ENCODE measurements at regions not wholly inside any gene's neighbourhood (a gene's known extent, or its start where the extent isn't known, plus 50 kb on each side); places are given as distances from the start of the nearest gene placed in this dataset.
"Not testable (repeated sequence)": the region's sequence is repeated elsewhere in the genome, so short reads cannot be mapped to it uniquely, and the experiment has no call there.

GRCh38 chr10:50992972-50993766 lies 81.1 kb upstream of the PRKG1 start:
- in situ Hi-C loops (cut with MboI; ENCODE audit: low pct_unique_long_range_greater_than_20kb, low sequenced_read_pairs) = no loop called here
- DNase-seq = no peak

DNA sequence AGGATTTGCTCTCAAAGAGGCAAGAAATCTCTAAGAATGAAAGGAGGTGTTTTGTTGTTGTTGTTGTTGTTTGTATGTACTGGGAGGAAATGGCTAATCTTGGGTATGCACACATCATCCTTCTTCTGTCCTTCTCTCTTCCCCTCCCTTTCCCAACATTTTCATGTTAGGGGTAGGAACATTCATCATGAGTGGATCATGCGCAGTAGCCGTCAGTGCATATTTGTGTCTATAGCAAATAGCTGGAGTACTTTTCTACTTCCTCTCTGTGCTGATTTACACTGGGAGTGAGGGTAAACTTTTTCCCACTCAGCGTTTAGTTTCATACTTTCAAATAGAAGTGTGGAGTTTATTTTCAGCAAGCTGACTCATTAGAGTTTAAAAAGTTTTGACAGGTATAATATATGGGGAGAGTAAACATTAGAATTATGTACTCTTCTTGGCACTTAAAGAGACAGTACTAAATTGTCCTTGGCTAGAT lies 80.5 kb upstream of the PRKG1 start:
- in situ Hi-C loops (cut with MboI; ENCODE audit: low pct_unique_long_range_greater_than_20kb, low sequenced_read_pairs) = no loop called here
- DNase-seq = no peak

GRCh38 chr10:50997461-50997860 lies 76.8 kb upstream of the PRKG1 start:
- in situ Hi-C loops (cut with MboI; ENCODE audit: low pct_unique_long_range_greater_than_20kb, low sequenced_read_pairs) = no loop called here

GRCh38 chr10:50999163-50999562 lies 75.1 kb upstream of the PRKG1 start:
- in situ Hi-C loops (cut with MboI; ENCODE audit: low pct_unique_long_range_greater_than_20kb, low sequenced_read_pairs) = no loop called here
- DNase-seq = no peak

More at GRCh38 chr10:50997461-50997860, 76.8 kb upstream of the PRKG1 start:
- no peak for DNase-seq

DNA sequence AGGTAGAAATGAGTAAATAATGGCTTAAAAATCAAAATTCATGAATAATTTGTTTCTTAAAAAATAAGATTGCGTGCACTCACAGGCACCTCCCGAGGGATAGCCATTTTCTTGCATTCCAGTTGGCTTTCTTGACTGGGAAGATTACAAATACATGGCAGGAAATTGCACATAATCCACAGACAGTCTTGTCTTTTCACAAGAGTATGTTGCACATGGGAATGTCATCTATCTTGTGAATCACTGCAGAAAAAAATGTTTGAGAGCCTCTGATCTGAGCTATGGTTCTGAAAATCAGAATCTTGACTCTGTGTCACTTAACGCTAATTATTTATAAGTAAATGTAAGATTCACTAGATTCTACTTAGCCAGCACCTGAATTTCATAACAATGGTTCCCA lies 74.1 kb upstream of the PRKG1 start:
- DNase-seq = no peak
- in situ Hi-C loops (cut with MboI; ENCODE audit: low pct_unique_long_range_greater_than_20kb, low sequenced_read_pairs) = no loop called here

DNA sequence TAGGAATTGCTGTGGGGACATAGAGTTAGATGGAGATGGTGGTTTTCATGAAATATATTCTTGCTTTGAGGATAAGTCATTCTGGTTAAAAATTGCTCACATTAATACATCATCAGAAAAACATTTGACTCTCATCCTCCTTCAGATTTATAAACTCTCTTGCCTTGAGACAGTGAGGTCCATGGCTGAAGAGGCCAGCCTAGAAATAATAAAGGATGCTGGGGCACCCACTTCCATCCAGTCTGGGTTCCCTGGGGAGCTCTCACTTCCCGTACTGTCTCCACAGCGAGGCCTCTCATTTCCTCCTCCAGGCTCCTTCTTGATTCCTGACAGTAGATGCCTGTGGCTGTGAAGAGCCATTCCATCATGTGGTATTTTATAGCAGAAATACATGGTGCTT lies 73.3 kb upstream of the PRKG1 start:
- DNase-seq = no peak
- in situ Hi-C loops (cut with MboI; ENCODE audit: low pct_unique_long_range_greater_than_20kb, low sequenced_read_pairs) = no loop called here

GRCh38 chr10:51001587-51001986 lies 72.7 kb upstream of the PRKG1 start:
- peak; percentile 39 for DNase-seq
- in situ Hi-C loops (cut with MboI; ENCODE audit: low pct_unique_long_range_greater_than_20kb, low sequenced_read_pairs) = no loop called here

- DNase-seq = no peak
- in situ Hi-C loops (cut with MboI; ENCODE audit: low pct_unique_long_range_greater_than_20kb, low sequenced_read_pairs) = no loop called here
These were observed 71.8 kb upstream of the PRKG1 start for GRCh38 chr10:51002469-51002868.

DNA sequence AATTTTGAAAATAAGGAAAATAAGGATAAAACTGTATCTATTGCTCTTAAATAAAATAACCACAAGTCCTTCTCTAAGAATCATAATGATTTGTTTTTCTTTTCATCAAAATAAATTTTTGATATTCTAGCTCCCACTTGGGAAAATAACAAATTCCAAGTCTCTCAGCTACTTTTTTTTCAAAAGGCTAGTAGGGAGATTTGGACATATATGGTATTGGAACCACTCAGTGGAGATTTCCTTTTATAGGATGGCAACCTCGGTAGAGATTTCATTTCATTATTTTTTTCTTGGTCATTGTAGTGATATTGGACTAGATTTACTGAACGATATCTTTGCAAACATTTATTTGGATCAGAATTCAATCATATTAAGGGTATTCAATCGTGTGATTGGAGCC lies 69.5 kb upstream of the PRKG1 start:
- no peak for DNase-seq
- in situ Hi-C loops (cut with MboI; ENCODE audit: low pct_unique_long_range_greater_than_20kb, low sequenced_read_pairs) = no loop called here

DNA sequence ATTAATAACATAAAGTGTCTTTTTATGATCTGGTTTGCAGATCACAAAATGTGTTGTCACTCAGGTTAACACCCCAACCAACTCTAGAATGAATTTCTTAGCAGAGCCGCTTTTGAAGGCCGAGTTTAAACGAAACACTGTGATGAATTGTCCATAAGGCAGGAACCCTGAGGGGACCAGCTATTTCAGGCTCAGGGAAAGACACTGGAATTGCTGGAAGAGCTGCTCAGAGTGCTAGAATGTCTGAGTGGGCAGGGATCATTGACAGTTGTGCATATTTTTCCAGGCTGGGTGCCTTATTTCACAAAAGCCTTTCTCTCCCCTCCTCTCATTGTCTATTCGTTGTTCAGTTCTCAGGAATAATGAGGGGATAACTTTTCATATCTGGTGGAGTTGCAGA lies 68.7 kb upstream of the PRKG1 start:
- in situ Hi-C loops (cut with MboI; ENCODE audit: low pct_unique_long_range_greater_than_20kb, low sequenced_read_pairs) = no loop called here

GRCh38 chr10:51006686-51007085 lies 67.6 kb upstream of the PRKG1 start:
- no peak for DNase-seq
- in situ Hi-C loops (cut with MboI; ENCODE audit: low pct_unique_long_range_greater_than_20kb, low sequenced_read_pairs) = no loop called here

More for the DNA sequence above, 68.7 kb upstream of the PRKG1 start:
- no peak for DNase-seq

- in situ Hi-C loops (cut with MboI; ENCODE audit: low pct_unique_long_range_greater_than_20kb, low sequenced_read_pairs) = no loop called here
These were observed 66.5 kb upstream of the PRKG1 start for GRCh38 chr10:51007781-51008180.

GRCh38 chr10:51008346-51008745 lies 65.9 kb upstream of the PRKG1 start:
- no peak for DNase-seq
- in situ Hi-C loops (cut with MboI; ENCODE audit: low pct_unique_long_range_greater_than_20kb, low sequenced_read_pairs) = no loop called here

More at GRCh38 chr10:51007781-51008180, 66.5 kb upstream of the PRKG1 start:
- no peak for DNase-seq

- DNase-seq = peak; percentile 35
- in situ Hi-C loops (cut with MboI; ENCODE audit: low pct_unique_long_range_greater_than_20kb, low sequenced_read_pairs) = no loop called here
These were observed 63.3 kb upstream of the PRKG1 start for GRCh38 chr10:51010977-51011376.

- in situ Hi-C loops (cut with MboI; ENCODE audit: low pct_unique_long_range_greater_than_20kb, low sequenced_read_pairs) = no loop called here
- no peak for DNase-seq
These were observed 62.2 kb upstream of the PRKG1 start for GRCh38 chr10:51012073-51012472.

DNA sequence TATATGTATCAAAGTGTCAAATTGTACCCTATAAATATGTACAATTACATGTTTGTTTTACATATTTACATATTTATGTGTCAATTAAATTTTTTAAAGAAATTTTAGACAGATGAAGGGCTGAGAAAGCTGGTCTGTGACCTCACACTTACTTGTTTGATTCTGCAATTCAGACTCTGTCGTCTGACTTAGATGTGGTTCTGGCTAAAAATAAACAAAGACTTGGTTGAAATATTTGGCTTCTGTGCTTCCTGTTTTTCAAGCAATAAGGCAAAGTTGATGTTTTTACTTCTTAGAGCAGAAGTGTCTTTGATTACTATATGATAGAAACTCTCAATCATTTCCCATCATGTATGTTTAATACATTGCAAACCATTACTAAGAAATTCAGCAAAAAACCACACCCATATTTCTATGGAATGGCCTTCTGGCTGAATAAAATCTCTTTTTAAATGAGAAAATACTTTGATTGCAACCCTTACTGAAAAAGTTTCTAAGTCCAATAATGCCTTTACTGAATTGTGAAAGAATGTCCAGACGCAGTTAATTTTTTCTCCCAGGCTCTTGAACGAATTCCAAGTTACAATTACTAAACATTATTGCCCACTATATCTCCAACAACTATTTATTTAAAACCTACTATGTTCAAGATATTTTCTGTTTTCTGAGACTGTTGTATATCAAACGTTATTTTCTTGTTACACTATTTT lies 59.5 kb upstream of the PRKG1 start:
- in situ Hi-C loops (cut with MboI; ENCODE audit: low pct_unique_long_range_greater_than_20kb, low sequenced_read_pairs) = no loop called here
- DNase-seq = no peak

GRCh38 chr10:51015390-51015754 lies 58.9 kb upstream of the PRKG1 start:
- DNase-seq; in situ Hi-C loops (cut with MboI; ENCODE audit: low pct_unique_long_range_greater_than_20kb, low sequenced_read_pairs): not testable (repeated sequence)

DNA sequence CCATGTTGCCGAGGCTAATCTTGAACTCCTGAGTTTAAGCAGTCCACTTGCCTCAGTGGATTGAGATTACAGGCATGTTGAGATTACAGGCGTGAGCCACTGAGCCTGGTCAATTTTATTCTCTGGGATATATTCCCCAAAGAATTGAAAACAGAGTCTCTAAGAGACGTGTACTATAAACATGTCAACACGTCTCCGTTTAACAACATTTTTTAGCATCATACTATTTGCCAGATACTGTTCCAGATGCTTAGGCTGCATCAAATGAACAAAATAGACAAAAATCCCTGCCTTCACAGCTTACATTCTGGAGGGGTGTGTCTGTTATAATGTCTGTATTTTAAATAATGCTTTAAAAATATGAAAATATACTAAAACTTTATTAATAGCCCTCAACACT lies 54.1 kb upstream of the PRKG1 start:
- no peak for DNase-seq
- in situ Hi-C loops (cut with MboI; ENCODE audit: low pct_unique_long_range_greater_than_20kb, low sequenced_read_pairs) = no loop called here

DNA sequence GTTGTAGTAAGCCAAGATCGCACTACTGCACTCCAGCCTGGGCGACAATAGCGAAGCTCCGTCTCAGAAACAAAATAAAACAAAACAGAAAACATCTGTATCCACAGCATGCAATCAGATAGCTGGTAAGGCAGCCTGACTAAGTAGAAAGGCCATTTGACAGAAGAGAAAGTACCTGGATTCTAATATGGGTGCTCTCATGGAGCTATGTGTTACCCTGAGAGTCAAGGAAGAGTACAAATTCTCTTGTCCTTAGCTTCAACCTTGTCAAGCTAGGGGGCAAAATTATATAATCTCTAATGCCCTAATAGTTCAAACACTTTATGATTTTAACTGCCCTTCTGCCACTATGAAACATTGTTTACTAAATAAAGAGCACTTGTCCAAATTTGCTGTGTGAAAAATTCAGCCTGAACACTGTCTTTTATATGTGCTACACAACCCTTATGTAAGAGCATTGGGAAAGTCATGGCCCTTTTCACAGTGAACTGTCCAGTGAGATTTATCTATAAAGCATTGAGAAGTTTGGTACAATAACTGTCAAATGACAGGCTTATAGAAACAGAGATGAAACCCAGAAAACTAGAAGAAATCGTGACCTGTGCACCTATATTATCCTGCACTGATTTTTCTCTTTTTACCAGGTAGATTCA lies 51.2 kb upstream of the PRKG1 start:
- in situ Hi-C loops (cut with MboI; ENCODE audit: low pct_unique_long_range_greater_than_20kb, low sequenced_read_pairs) = no loop called here
- DNase-seq = no peak

DNA sequence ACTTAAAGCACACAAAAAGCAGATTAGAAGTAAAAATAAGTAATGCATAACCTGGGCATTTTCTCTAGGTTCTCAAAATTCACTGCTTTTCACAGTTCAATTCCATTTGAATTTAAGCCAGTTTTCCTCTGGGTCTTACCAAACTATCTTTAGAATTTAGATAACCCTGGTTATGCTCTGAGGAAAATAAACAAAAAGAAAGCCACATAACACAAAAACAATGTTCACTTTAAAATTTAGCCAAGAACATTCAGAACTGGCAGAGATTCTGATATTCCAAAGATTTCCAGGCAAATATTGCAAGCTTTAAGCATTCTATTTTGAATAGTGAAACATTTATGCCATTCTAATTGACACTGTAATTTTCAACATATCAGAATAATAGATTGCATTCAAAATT lies 50.7 kb upstream of the PRKG1 start:
- DNase-seq = no peak
- in situ Hi-C loops (cut with MboI; ENCODE audit: low pct_unique_long_range_greater_than_20kb, low sequenced_read_pairs) = no loop called here

All from KBM-7 (cell line).